HepG2 (cell line): ENCODE measurements at regions not wholly inside any gene's neighbourhood (a gene's known extent, or its start where the extent isn't known, plus 50 kb on each side); places are given as distances from the start of the nearest gene placed in this dataset.

ENCODE experiments used
- ATAC-seq: fragments of 200-7000 bp; cut with Tn5 transposase; 3 replicates; pipeline ENCODE4 v1.9.1; 2020; ENCODE audit warnings: mild to moderate bottlenecking, moderate library complexity
- BruUV-seq: library from RNA; stranded (reverse); fragments of 400-500 nt; replicated peaks from 2 replicates; lab custom pipeline; 2021; lab: Mats Ljungman, UMichigan
- CTCF ChIA-PET: fragments of 300-600 bp; formaldehyde crosslinking; extraction: SDS; loops from one replicate; lab custom pipeline; 2021; ENCODE audit warnings: low total read pairs, inconsistent platforms, low intra/inter-chr PET ratio; lab: Yijun Ruan, JAX
- POLR2A ChIA-PET: fragments of 350-600 bp; sonication (Branson Sonifier 250); formaldehyde crosslinking; loops from one replicate; lab custom pipeline; 2020; ENCODE audit warnings: antibody characterized with exemption, inconsistent platforms; lab: Yijun Ruan, JAX
- DNase-seq: peaks from one replicate; pipeline ENCODE4 v3.0.0-alpha.2; 2015; ENCODE audit warnings: low spot score
- FAIRE-seq: peaks from 3 replicates; lab custom pipeline; 2011; peaks lifted over from hg19 to GRCh38; lab: Jason Lieb, UNC
- H2AFZ ChIP-seq: one replicate; pipeline ENCODE4 v1.6.1; 2011; ENCODE audit warnings: low read length, inconsistent platforms
- H3K27ac ChIP-seq: fragments of 300-600 bp; 3 replicates; pipeline ENCODE4 v1.8.0; 2011; ENCODE audit warnings: mixed run types, mild to moderate bottlenecking, mixed read lengths, low read length, inconsistent platforms; ENCODE audit not compliant: insufficient read depth; ENCODE audit errors: extremely low read length
- H3K27me3 ChIP-seq, 2 experiments: fragments of 200-600 bp in 1 of 2; 2 replicates in 1 of 2; 3 replicates in 1 of 2; pipeline versions ENCODE4 v1.6.0 to v1.8.0; 2011; ENCODE audit warnings: low read length in 2 of 2, mild to moderate bottlenecking in 2 of 2, moderate library complexity in 2 of 2, inconsistent platforms in 1 of 2; ENCODE audit not compliant: insufficient read depth in 2 of 2, control insufficient read depth in 1 of 2
- H3K36me3 ChIP-seq, 2 experiments: fragments of 200-600 bp in 1 of 2; replicated peaks in 1 of 2; 2 replicates in 1 of 2; 3 replicates in 1 of 2; pipeline versions ENCODE4 v1.5.1 to v1.8.0; 2011; ENCODE audit warnings: low read length in 2 of 2, inconsistent platforms in 1 of 2; ENCODE audit not compliant: insufficient read depth in 2 of 2, control insufficient read depth in 1 of 2
- H3K4me1 ChIP-seq: 2 replicates; pipeline ENCODE4 v1.5.1; 2012; ENCODE audit warnings: low read length, inconsistent platforms; ENCODE audit not compliant: insufficient read depth
- H3K4me2 ChIP-seq: 2 replicates; pipeline ENCODE4 v1.6.0; 2011; ENCODE audit warnings: low read depth, low read length, inconsistent platforms
- H3K4me3 ChIP-seq, 3 experiments: fragments of 200-600 bp in 1 of 3; sonication (generic), shearing (Covaris generic) in 1 of 3; replicated peaks in 1 of 3; 2 replicates each; pipeline ENCODE4 v1.5.1; 2011 to 2016; ENCODE audit warnings: low read length in 3 of 3, inconsistent platforms in 2 of 3, low read depth in 2 of 3, mild to moderate bottlenecking in 2 of 3, control low read depth in 1 of 3, mixed read lengths in 1 of 3; ENCODE audit not compliant: insufficient read depth in 1 of 3
- H3K79me2 ChIP-seq: one replicate; pipeline ENCODE4 v1.6.1; 2011; ENCODE audit warnings: low read length, inconsistent platforms; ENCODE audit not compliant: insufficient read depth
- H3K9ac ChIP-seq: 2 replicates; pipeline ENCODE4 v1.6.0; 2011; ENCODE audit warnings: mild to moderate bottlenecking, low read depth, low read length, inconsistent platforms; ENCODE audit not compliant: insufficient read depth
- H3K9me3 ChIP-seq: 2 replicates; pipeline ENCODE4 v1.5.1; 2012; ENCODE audit warnings: mild to moderate bottlenecking, low read length
- H4K20me1 ChIP-seq: 2 replicates; pipeline ENCODE4 v1.6.0; 2011; ENCODE audit warnings: inconsistent platforms, mild to moderate bottlenecking, low read length, moderate library complexity; ENCODE audit not compliant: insufficient read depth
- HMG20B ChIP-seq: conservative IDR thresholded peaks from 2 replicates; pipeline ENCODE4 v1.6.1; 2016; ENCODE audit warnings: missing genetic modification reagents, missing compliant biosample characterization
- MYNN ChIP-seq: sonication (generic); formaldehyde crosslinking; IDR thresholded peaks from 2 replicates; pipeline ENCODE4 v1.4.0; 2020; ENCODE audit warnings: mild to moderate bottlenecking, low read depth, missing genetic modification reagents
- SRSF9 ChIP-seq: fragments of 200-400 bp; formaldehyde crosslinking; IDR thresholded peaks from 2 replicates; pipeline ENCODE4 v1.6.1; 2018; ENCODE audit warnings: borderline replicate concordance, mild to moderate bottlenecking, low read depth, low read length; ENCODE audit not compliant: insufficient read depth, poor library complexity, severe bottlenecking
- YY1 ChIP-seq: IDR thresholded peaks from 2 replicates; pipeline ENCODE4 v1.6.1; 2011; ENCODE audit warnings: low read length, low read depth, moderate library complexity, mild to moderate bottlenecking; ENCODE audit not compliant: insufficient read depth, insufficient replicate concordance
- ZFP36L1 ChIP-seq: sonication (generic); formaldehyde crosslinking; IDR thresholded peaks from 2 replicates; pipeline ENCODE4 v1.8.0; 2022; ENCODE audit warnings: mild to moderate bottlenecking, missing genetic modification reagents, moderate library complexity
- ZNF343 ChIP-seq: sonication (generic); formaldehyde crosslinking; IDR thresholded peaks from 2 replicates; pipeline ENCODE4 v1.4.0; 2020; ENCODE audit warnings: mild to moderate bottlenecking, missing genetic modification reagents
- ZNF782 ChIP-seq: sonication (generic); formaldehyde crosslinking; IDR thresholded peaks from 2 replicates; pipeline ENCODE4 v1.4.0; 2020; ENCODE audit warnings: missing genetic modification reagents, mild to moderate bottlenecking, borderline replicate concordance
- WGBS: methylation state at CpG from one replicate; pipeline ENCODE4 v1.1.6; 2017; ENCODE audit warnings: low lambda C conversion rate; 5-methylcytosine and 5-hydroxymethylcytosine counted together
- in situ Hi-C: cut with HindIII; loops from 2 replicates; pipeline ENCODE4 v1.10.0; 2017; ENCODE audit warnings: low pct_unique_long_range_greater_than_20kb; ENCODE audit not compliant: extremely low pct_ligation_motif_present
- intact Hi-C: fragments of 100-400 bp; cut with micrococcal nuclease; formaldehyde crosslinking; loops from one replicate; pipeline ENCODE4 v1.10.0; 2022; ENCODE audit not compliant: unreplicated experiment
- TF ChIP-seq, protein P1 (sequence below): sonication (generic); formaldehyde crosslinking; IDR thresholded peaks from 2 replicates; pipeline ENCODE4 v1.9.0; 2022; ENCODE audit warnings: missing genetic modification reagents, mild to moderate bottlenecking, borderline replicate concordance

DNA sequence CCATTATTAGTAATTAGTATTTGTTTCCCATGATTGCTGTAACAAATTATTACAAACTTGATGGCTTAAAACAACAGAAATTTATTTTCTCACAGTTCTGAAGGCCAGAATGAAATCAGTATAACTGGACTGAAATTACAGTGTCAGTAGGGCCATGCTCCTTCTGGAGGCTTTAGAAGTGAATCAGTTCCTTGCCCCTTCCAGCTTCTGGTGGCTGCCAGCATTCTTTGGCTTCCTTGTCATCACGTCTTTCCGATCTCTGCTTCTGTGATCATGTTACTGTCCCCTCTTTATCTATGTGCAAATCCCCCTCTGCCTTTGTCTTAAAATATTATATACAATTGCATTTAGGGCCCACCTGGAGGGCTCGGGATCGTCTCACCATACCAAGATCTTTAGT is 92.0 kb downstream of the FOXB1 start:
- Histone ChIP-seq H3K27ac (no peak overlapping the region), H3K27me3 (no peaks in the 10 kb centered on the region; a peak in 1 of 5 replicates), H3K36me3 (no peaks in the 10 kb centered on the region), H4K20me1 (no peaks in the 10 kb centered on the region), H3K9me3 (no peaks in the 10 kb centered on the region), H2AFZ (no peak overlapping the region), H3K4me2 (no peak overlapping the region), H3K4me1 (peaks cover 18% of the 10 kb centered on the region), H3K4me3 (no peak overlapping the region), H3K79me2 (no peaks in the 10 kb centered on the region), H3K9ac (no peak overlapping the region)
- CTCF ChIA-PET, result no interaction called here
- FAIRE-seq (no peak), ATAC-seq (no peak), DNase-seq (no peak)
- in situ Hi-C loops (no loop called here), intact Hi-C loops (no loop called here)
- no TSS peak for BruUV-seq
- TF ChIP-seq SRSF9 (no peak), ZFP36L1 (CRISPR knock-in tag) (no peak), ZNF343 (CRISPR knock-in tag) (no peak), YY1 (no peak), ZNF782 (CRISPR knock-in tag) (no peak), MYNN (CRISPR knock-in tag) (no peak), HMG20B (no peak)
- TF ChIP-seq, protein P1, sequence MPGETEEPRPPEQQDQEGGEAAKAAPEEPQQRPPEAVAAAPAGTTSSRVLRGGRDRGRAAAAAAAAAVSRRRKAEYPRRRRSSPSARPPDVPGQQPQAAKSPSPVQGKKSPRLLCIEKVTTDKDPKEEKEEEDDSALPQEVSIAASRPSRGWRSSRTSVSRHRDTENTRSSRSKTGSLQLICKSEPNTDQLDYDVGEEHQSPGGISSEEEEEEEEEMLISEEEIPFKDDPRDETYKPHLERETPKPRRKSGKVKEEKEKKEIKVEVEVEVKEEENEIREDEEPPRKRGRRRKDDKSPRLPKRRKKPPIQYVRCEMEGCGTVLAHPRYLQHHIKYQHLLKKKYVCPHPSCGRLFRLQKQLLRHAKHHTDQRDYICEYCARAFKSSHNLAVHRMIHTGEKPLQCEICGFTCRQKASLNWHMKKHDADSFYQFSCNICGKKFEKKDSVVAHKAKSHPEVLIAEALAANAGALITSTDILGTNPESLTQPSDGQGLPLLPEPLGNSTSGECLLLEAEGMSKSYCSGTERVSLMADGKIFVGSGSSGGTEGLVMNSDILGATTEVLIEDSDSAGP, result no peak
- POLR2A ChIA-PET, result no interaction called here
- 67% methylated on average over 4 of the region's 4 CpGs for WGBS
